ENCODE measurements at regions not wholly inside any gene's neighbourhood (a gene's known extent, or its start where the extent isn't known, plus 50 kb on each side); places are given as distances from the start of the nearest gene placed in this dataset.
A peak's percentile ranks its signal among the peaks of the same experiment; 100 is the strongest.
"Not testable (repeated sequence)": the region's sequence is repeated elsewhere in the genome, so short reads cannot be mapped to it uniquely, and the experiment has no call there.

DNA sequence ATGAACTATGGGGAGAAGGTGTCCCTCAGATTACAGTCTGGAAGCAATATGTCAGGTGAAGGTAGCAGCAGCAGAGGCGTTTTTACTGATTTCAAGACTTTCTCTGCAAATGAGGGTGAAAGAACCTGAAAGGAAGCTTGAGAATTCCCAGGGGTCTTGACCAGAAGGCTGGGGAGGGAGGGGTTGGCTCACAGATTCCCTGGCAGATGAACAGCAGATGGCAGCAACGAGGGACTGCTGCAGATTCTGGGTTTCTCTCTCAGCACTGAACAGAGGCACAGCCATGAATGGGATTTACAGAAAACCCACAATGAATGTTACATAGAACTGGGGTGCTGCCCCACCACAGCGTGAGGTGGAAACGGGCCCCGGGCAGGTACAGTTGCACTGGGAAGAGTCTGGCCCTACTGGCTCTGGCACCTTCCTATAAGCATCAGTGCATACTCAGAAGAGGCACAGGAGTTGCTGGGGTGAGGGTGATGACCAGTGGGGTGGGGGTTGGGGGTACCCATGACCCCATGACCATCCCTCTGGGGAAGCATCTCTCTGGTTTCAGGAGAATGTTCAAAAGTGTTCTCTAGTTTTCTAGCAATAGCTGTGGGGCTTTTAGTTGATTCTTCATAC is 317.8 kb downstream of the SH2D4B start:
- DNase-seq (ENCODE audit: insufficient read length, low spot score) (peak; percentile 24), FAIRE-seq (no peak)

DNA sequence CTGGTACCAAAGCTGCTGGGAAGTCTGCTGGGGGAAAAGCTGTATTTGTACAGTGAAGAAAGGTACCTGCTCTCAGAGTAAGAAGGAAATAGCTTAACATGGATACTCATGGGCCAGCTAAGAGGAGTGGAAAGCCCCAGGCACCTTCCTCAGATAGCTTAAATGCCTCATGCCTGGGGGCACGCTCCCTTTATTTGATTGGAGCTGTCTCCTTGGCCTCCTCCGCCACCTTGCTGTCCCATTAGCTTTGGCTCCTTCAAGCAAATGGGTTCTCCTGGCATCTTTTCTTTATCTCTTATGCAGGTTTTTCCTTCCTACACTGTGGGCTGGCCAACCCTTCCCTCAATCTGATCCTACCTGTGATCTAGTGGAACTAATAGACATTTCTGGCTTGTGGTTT is 318.5 kb downstream of the SH2D4B start:
- DNase-seq (ENCODE audit: insufficient read length, low spot score) (no peak), FAIRE-seq (no peak)

DNA sequence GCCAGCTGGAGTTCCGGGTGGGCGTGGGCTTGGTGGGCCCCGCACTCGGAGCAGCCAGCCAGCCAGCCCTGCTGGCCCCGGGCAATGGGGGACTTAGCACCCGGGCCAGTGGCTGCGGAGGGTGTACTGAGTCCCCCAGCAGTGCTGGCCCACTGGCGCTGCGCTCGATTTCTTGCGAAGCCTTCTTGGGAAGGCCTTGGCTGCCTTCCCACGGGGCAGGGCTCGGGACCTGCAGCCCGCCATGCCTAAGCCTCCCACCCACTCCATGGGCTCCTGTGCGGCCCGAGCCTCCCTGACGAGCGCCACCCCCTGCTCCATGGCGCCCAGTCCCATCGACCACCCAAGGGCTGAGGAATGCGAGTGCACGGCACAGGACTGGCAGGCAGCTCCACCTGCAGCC is 321.6 kb downstream of the SH2D4B start:
- not testable (repeated sequence) for DNase-seq (ENCODE audit: insufficient read length, low spot score); FAIRE-seq

DNA sequence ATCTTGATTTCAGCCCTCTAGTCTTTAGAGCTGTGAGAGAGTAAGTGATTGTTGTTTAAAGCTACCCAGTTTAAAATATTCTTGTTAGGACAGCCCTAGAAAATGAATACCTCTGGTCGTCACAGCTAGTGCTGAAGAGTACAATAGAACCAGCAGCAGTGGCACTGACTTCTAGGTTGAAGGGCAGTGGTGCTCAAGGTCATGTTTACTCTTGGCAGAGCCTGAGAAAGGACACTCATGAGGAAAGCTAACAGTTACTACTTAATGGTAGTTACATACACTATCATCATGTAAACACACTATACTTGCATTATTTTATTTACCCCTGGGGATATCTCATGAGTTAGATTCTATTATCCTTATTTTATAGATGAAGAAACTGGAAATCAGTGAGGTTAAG is 323.0 kb downstream of the SH2D4B start:
- no peak for DNase-seq (ENCODE audit: insufficient read length, low spot score)
- no peak for FAIRE-seq

DNA sequence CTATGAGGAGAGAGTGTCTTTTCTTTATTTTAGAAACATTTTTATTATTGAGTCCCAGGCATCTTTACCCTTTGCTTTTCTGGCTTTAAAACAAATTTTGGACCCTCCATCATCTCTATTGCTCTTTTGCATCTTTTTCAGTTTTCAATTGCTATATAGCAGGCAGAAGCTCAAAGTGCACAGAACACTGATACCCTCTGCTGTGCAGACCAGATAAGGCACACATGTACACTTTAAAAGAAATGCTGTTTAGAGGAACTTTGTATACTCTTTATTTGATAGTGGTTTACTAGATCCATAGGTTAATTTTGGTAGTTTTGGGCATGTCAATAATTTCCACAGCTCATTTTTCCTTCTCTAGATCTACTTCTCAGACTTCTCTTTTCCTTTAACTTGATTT is 324.2 kb downstream of the SH2D4B start:
- FAIRE-seq = no peak
- DNase-seq (ENCODE audit: insufficient read length, low spot score) = no peak

DNA sequence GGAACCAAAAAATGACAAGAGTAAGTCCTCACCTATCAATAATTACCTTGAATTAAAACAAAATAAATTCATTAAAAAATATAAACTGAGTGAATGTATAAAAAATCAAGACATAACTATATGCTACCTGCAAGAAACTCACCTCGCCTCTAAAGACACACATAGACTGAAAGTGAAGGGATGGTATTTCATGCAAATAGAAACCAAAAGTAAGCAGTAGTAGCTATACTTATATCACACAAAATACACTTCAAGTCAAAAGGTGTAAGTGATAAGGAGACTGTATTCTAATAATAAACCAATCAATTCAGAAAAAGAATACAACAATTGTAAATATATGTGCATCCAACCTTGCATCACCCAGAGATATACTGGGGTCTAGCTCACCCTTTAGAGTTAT is 332.6 kb downstream of the SH2D4B start:
- no peak for FAIRE-seq
- DNase-seq (ENCODE audit: insufficient read length, low spot score) = no peak

DNA sequence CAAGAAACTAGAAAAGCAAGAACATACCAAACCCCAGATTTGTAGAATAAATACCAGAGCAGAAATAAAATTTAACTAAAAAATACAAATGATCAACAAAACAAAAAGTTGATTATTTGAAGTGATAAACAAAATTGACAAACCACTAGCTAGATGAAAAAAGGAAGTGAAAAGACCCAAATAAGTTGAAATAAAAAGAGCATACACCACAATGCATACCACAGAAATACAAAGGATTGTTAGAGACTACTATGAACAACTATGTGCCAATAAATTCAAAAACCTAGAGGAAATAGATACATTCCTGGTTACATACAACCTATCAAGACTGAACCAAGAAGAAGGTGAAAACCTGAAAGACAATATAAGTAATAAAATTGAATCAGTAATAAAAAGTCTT is 333.4 kb downstream of the SH2D4B start:
- FAIRE-seq = peak; percentile 23
- no peak for DNase-seq (ENCODE audit: insufficient read length, low spot score)

DNA sequence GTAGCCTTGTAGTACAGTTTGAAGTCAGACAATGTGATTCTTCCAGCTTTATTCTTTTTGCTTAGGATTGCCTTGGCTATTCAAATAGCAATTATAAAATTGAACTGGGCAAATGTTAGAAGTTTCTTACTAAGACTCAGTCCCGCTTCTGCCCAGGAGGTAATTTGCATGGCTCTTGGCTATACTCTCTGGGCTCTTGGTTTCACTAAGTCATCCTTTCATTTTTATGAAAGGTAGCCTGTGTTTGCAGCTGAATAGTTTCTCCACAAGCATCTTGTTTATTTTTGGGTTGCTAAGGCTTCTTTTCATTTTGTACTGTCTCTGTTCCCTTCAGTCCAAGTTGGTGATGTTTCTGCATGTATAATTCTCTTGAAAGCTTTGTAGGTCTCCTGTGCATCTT is 340.6 kb downstream of the SH2D4B start:
- FAIRE-seq (no peak), DNase-seq (ENCODE audit: insufficient read length, low spot score) (no peak)

DNA sequence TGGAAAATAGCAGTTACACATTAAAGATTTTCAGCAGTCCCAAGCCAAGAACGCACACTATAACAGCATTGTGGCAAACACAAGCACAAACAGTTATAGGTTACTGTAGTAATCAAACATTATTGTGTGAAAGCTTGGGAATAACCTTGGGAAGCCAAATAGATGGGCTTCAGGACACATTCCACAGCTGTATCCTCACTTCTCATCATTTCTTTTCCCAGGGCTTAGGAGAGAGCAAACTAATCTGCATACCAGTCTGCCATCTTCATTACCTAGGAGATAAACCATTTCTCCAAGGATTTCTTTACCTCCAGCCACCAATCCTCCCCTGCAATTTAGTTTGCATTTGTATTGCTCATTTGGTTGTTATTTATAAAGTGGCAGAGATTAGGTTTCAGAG is 352.4 kb downstream of the SH2D4B start:
- FAIRE-seq (no peak), DNase-seq (ENCODE audit: insufficient read length, low spot score) (no peak)

DNA sequence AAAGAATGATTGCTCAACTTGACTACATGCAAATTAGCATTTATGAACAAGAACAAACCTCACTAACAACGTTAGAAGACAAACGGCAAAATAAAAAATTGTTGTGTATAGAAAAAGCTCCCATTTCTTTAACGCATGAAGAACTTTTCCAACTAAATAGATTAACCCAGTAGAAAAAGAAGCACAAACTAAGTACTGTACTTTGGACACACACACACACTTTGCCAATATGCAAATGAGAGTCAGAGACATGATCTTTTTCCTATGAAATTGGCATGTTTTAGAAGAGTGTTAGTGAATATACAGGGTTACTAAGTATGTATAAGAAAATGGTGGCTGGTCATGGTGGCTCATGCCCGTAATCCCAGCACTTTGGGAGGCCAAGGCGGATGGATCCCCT is 355.6 kb downstream of the SH2D4B start:
- FAIRE-seq (no peak), DNase-seq (ENCODE audit: insufficient read length, low spot score) (no peak)

DNA sequence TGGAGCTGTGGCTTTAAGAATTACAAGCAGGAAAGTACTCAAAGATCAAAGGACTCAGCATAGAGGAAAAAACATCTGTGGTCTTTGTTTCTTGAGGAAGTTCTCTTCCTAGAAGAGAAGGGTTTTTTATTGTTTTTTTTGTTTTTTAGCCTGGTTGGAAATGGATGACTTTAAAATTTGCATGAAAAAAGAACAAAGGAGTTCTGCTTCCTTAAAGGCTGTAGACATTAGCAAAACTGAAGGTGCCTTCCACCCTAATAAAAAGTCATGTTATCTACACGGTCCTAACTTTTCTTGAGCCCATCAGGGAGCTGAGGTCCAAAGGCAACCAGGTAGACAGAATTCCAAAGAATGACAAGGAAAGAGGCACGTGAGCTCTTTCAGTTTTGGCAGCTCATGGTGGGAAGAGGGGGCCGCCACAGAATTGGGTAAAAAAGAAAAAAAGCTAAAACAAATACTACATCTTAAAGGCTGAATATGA is 356.6 kb downstream of the SH2D4B start:
- FAIRE-seq = no peak
- DNase-seq (ENCODE audit: insufficient read length, low spot score) = no peak

DNA sequence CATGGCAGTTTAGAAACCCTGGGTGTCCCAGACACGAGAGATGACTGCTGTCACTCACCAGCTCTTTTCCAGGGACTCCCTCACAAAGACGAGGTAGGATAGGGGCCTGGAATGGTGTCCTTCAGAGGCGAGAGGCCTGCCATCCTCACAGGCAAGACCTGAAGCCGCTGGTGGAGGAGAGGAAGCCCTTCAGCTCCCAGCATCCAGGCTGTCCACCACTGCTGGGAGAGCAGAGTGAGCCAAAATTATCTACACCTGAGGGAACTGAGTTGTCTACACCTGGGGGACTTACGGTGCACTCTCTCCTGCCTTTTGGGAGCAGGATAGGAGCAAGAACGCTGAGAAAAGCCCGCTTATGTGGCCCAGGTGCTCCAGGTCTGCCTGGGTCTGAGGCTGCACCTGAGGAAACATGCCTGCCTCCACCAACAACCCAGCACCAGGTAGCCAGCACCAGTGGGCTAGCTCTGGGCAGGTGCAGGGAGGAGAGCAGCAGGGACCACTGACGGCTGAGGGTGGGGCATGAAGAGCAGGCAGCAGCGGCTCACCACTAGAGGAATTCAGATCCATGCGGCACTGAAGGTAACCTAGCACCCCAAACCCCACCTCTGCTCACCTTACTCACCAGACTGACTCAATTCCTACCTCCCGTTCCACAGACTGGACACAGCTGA is 357.2 kb downstream of the SH2D4B start:
- FAIRE-seq = no peak
- DNase-seq (ENCODE audit: insufficient read length, low spot score) = no peak

DNA sequence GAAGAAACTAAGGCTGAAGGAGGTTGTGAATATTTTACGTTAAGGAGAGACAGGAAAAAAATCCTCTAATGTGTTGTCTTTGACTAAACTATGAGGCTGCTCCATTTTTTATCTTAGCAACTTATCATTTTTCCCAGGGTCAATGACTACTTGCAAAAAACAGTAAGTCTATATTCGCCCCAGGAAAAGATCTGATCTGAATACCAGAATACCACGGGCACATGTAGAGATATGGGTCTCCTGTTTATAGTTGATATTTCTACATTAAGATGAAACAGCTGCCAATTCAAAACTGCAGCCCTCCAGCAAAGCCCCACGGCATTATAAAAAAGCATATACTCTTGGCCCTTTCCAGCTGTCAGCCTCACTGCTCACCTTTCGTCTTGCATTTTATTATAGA is 358.4 kb downstream of the SH2D4B start:
- FAIRE-seq = no peak

DNA sequence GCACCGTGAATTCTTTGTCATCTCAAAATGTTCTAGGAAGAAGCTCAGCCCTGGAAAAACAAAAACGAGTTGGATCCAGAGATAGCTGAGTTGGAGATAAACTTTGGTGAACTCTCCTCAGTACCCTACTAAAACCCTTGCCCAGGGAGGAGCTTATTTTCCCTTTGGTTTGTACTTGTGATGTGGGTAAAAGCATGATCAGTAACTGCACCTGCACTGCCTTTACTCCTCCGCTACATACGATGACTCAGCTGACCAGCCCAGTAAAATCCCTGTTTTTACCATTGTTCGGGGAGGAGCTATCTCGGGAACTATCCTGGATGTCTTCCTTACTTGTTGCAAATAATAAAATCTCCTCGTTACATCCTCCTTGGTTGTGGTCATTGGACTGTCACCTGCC is 359.3 kb downstream of the SH2D4B start:
- no peak for FAIRE-seq
- DNase-seq (ENCODE audit: insufficient read length, low spot score) = no peak

More for the DNA sequence above, 358.4 kb downstream of the SH2D4B start:
- DNase-seq (ENCODE audit: insufficient read length, low spot score) = no peak

DNA sequence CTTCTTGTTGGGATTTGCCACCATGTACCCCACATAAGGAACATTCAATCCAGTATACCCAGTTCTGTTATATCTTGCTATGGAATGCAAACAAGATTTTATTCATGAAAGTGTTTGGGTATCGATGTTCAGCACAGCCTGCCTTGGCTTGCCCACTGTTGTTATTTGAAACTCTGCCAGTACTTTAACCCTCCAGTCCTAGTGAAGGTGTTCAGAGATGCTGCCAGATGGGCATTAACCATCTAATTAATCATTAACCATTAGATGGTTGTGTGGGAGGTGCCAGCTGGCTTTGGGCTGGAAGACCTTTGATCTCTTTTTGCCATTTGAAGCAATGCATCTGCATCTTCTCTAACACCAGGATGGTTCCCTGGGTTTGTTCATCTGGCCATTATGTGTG is 363.0 kb downstream of the SH2D4B start:
- DNase-seq (ENCODE audit: insufficient read length, low spot score) (no peak), FAIRE-seq (no peak)

DNA sequence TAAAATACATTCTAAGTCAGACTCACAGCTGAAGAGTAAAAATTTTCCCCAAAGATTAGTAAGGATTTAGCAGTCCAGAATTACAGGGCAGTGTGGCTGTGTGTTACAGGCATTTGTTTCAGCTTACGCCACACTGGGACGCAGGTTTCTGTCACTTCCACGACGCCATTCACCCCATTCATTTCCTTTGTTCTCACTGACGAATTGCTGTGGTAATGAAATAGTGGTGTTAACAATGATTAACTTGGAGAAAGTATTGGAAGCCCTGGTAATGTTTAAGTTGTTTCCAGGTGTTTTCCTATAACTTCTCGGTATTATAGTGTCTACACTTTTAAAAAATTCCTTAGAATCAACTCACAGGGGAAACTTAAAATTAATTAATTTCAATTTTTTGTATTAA is 370.9 kb downstream of the SH2D4B start:
- no peak for FAIRE-seq
- DNase-seq (ENCODE audit: insufficient read length, low spot score) = no peak

DNA sequence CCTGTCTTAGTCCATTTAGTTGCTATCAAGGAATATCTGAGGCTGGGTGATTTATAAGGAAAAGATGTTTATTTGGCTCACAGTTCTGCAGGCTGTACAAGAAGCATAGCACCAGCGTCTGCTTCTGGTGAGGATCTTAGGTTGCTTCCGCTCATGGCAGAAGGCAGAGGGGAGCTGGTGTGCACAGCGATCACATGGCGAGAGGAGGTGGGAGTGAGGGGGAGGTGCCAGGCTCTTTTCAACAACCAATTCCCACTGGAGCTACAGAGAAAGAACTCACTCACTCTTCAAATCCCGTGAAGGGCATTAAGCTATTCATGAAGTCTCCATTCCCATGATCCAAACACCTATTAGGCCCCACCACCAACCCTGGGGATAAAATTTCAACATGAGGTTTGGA is 371.6 kb downstream of the SH2D4B start:
- FAIRE-seq (no peak), DNase-seq (ENCODE audit: insufficient read length, low spot score) (no peak)

DNA sequence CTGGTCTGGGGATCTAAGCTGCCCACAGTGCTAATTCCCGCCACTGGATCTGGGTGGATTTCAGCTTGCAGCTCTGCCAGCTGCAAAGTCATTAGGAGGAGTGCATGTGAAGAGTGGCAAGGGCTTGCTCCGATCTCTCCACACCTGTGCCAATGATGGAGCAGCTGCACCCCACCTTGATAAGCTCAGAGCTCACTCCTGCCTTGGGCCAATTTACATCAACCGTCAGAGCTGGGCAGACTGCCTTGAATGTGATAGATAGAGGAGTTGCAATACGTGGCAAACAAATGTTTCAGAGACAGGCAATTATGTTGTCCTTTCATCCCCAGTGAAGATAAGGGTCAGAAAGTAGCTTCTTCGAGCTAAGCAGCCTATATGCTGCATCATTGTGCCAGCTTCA is 379.9 kb downstream of the SH2D4B start:
- DNase-seq (ENCODE audit: insufficient read length, low spot score) (no peak), FAIRE-seq (no peak)

DNA sequence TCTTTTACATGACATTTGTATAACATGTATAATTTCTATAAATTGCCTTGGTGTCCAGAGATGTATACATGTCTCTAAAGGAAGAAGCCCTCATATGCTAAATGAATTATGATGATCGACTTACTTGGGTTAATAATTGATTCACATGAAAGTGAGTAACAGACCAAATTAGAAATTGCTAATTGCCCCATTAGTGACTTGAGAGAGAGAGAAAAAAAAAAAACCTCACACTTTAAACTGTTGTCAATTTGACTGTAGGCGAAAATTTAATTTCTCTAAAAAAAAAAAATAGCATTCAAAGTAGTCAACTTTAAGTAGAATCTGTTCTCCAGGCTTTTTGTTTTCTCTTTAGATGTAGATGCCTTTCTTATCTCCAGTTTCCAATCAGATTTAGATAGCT is 383.3 kb downstream of the SH2D4B start:
- DNase-seq (ENCODE audit: insufficient read length, low spot score) (no peak), FAIRE-seq (no peak)

DNA sequence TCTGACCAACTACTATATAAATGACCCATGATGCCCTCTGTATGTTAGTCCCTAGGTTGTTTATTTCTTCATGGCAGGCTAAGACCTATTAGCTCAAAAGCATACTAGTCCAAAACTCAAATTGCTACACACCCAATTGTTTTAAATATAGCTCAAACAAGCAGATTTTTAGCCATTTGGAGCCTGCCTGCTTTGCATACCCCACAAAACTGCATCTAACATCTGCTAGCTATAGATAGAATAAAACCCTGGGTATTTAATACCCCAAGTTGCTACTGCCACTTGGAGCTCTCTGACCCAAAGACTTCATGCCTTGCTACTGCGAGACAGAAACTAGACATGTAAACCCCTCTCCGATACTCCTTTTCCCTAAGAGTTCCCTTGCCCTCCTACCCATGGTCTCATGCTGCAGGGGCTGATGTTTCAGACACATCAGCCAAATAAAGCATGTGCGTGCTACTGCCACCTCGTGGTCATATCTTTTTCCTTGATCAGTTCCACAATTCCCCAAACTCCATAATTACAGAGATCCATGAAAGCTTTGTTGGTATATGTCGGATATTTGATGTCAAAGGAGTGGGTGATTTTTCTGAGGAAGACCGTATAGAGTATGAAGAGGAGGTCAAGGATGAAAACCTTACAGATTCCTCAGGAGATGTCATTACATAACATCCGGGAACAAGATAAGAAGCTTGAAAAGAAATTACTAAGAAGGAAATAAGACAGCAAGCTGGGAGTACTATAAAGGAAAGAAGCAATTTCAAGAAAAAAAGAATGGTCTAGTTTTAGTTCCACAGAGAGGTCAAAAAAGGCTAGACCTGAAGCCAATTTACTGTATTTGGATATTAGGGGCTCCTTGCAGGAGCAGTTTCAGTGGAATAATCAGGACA is 386.6 kb downstream of the SH2D4B start:
- peak; percentile 40 for FAIRE-seq
- DNase-seq (ENCODE audit: insufficient read length, low spot score) = no peak

DNA sequence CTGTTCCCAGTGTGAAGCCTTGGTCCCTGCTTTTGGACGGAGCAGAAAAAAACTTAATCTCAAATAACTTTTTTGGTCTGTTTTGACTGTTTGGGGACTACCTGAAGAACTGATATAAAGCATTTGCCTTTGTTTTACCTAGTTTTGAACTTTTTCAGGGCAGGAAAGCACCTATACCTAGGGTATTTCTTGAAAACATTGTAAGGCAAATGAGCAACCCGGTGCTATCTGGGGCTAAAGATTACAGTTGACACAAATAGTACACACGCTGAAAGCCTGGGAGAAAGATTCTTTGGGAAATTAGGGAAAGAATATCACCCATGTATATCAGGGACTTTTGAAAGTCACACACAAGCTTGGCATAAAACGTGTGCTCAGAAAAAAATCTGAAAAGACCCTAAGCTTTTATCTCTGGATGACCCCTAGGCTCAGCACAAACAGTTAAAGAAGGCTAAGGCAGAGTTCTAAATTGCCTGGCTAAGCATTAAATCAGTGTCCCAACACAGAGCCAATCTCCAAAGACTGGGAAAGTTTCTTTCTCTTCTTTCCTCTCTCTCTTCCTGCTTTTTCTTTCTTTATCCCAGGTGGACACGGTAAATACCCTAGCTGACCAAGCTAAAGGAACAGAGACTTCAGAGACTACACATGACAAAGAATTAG is 389.8 kb downstream of the SH2D4B start:
- FAIRE-seq (no peak), DNase-seq (ENCODE audit: insufficient read length, low spot score) (no peak)

All from GM19239 (cell line).